AG04449 (cell line): ENCODE measurements at regions not wholly inside any gene's neighbourhood (a gene's known extent, or its start where the extent isn't known, plus 50 kb on each side); places are given as distances from the start of the nearest gene placed in this dataset.

Source experiments
- CTCF ChIA-PET: fragments of 350-600 bp; formaldehyde crosslinking; extraction: SDS; loops from one replicate; lab custom pipeline; 2021; ENCODE audit warnings: antibody characterized with exemption; lab: Yijun Ruan, JAX
- POLR2A ChIA-PET: fragments of 400-600, 350-600 bp; formaldehyde crosslinking; extraction: SDS; loops from one replicate; lab custom pipeline; 2020; ENCODE audit warnings: antibody characterized with exemption, inconsistent platforms; lab: Yijun Ruan, JAX
- DNase-seq: peaks from one replicate; pipeline ENCODE4 v3.0.0-alpha.2; 2010; ENCODE audit warnings: low read depth, low spot score
- H3K4me3 ChIP-seq: 2 replicates; pipeline ENCODE4 v1.5.1; 2011; ENCODE audit warnings: low read depth, mild to moderate bottlenecking, control low read depth, low read length
- CTCF ChIP-seq: IDR thresholded peaks from one replicate; pipeline ENCODE4 v1.5.1; 2011; ENCODE audit warnings: mild to moderate bottlenecking, moderate library complexity, low read length, control low read depth, inconsistent platforms; ENCODE audit not compliant: insufficient read depth; ENCODE audit errors: missing control alignments

DNA sequence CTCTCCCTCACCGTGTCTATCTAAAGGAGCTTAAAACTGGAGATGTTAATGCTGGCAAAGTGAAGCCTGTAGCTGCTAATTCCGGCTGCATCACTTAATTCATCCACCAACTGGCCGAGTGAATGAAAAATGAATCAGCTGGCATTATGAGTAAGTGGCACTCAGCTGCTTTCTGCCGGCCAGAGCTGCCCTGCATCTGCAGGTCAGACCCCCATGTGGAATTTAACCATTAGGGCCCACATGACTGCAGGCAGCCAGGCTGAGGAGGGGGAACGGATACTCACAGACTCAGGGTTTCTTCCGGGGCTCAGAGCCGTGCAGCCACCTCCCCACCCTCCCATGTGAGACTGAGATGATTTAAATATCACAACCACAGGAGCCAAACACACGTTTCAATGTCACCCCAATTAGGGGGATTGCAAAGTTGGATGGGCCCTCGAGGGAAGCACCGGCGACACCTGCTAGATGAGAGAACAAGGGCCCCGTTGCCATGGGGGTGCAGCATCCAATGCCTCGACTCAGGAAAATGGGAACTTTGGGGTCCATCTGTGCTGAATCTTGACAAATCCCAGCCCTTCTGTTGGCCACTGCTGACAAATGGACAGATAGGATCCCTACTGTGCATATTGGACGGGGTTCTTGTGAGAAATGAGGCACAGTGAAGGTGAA lies 115.6 kb upstream of the ALDH1B1 start:
- no peak for TF ChIP-seq CTCF
- no peak overlapping the region for H3K4me3 ChIP-seq
- CTCF ChIA-PET, result interaction anchor here (2.1 kb wide), 1 partner anchor 117 kb away, joined by 4 read pairs; no protein-coding TSS in a partner anchor
- no peak for DNase-seq
- POLR2A ChIA-PET, result no interaction called here

DNA sequence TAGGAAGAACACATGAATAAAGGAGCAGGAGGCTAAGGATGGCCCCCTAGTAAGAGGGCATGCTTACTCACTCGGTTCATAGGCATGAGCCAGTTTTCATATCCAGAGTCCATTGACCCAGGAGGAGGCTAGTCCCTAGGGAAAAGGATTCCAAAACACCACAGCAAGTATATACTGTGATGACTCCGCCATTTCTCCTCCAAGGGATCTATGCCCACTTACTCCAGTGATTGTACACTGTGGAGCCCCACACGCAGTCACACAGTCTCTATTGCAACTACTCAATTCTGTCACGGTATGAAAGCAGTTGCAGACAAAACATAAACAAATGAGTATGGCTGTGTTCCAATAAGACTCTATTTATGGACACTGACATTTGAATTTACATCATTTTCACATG lies 117.7 kb upstream of the ALDH1B1 start:
- TF ChIP-seq CTCF, result no peak

DNA sequence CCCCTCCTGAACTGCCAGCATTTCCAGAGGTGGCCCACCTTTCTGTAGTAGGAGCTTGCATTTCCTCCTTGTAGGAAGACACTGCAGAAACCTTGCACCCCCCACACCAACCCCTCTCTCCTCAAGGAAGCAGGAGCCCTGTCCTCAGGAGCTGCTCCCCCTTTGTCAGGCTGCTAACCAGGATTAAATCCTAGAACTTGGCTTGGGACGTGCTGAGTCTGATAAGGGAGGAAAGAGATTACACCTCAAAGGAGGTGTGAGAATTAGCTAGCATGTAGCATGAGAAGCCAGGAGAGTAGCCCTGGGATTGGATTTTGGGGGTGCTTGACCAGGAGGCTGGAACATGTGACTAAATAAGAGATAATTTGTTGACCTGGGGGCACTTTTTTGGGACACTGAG lies 119.8 kb upstream of the ALDH1B1 start:
- ChIA-PET POLR2A (no interaction called here), CTCF (interaction anchor here (2.4 kb wide), 1 partner anchor 8 kb away, joined by 8 read pairs; no protein-coding TSS in a partner anchor)
- TF ChIP-seq CTCF, result no peak
- H3K4me3 ChIP-seq, result no peak overlapping the region
- DNase-seq, result no peak

More for the DNA sequence above, 117.7 kb upstream of the ALDH1B1 start:
- ChIA-PET CTCF (interaction anchor here (1.3 kb wide), 1 partner anchor 11 kb away, joined by 8 read pairs; no protein-coding TSS in a partner anchor), POLR2A (no interaction called here)
- H3K4me3 ChIP-seq, result no peak overlapping the region
- no peak for DNase-seq

- ChIA-PET POLR2A (no interaction called here), CTCF (no interaction called here)
- TF ChIP-seq CTCF, result no peak
- DNase-seq, result no peak
- H3K4me3 ChIP-seq, result no peak overlapping the region
These were observed 120.7 kb upstream of the ALDH1B1 start for GRCh38 chr9:38271666-38272241.

- ChIA-PET CTCF (interaction anchor here (2.1 kb wide), 1 partner anchor 356 kb away, joined by 8 read pairs; no protein-coding TSS in a partner anchor), POLR2A (no interaction called here)
- H3K4me3 ChIP-seq, result no peak overlapping the region
- no peak for TF ChIP-seq CTCF
- no peak for DNase-seq
These were observed 122.7 kb upstream of the ALDH1B1 start for GRCh38 chr9:38269775-38270174.

GRCh38 chr9:38263532-38263931 lies 129.0 kb upstream of the ALDH1B1 start:
- ChIA-PET POLR2A (interaction anchor here (0.6 to 0.8 kb wide), 2 partner anchors 350 to 671 kb away, joined by 3 read pairs; partner anchors contain the start of gene TOMM5), CTCF (interaction anchor here (0.6 to 3.9 kb wide), 52 partner anchors 10 to 784 kb away, joined by 3 to 58 read pairs (median 4); partner anchors contain the start of genes POLR1E and SLC25A51)
- no peak for DNase-seq
- TF ChIP-seq CTCF, result no peak
- H3K4me3 ChIP-seq, result no peak overlapping the region
